HepG2 (cell line): ENCODE measurements at regions not wholly inside any gene's neighbourhood (a gene's known extent, or its start where the extent isn't known, plus 50 kb on each side); places are given as distances from the start of the nearest gene placed in this dataset.

Experiments used
- ATAC-seq: fragments of 200-7000 bp; cut with Tn5 transposase; 3 replicates; pipeline ENCODE4 v1.9.1; 2020; ENCODE audit warnings: mild to moderate bottlenecking, moderate library complexity
- BruUV-seq: library from RNA; stranded (reverse); fragments of 400-500 nt; replicated peaks from 2 replicates; lab custom pipeline; 2021; lab: Mats Ljungman, UMichigan
- CTCF ChIA-PET: fragments of 300-600 bp; formaldehyde crosslinking; extraction: SDS; loops from one replicate; lab custom pipeline; 2021; ENCODE audit warnings: low total read pairs, inconsistent platforms, low intra/inter-chr PET ratio; lab: Yijun Ruan, JAX
- POLR2A ChIA-PET: fragments of 350-600 bp; sonication (Branson Sonifier 250); formaldehyde crosslinking; loops from one replicate; lab custom pipeline; 2020; ENCODE audit warnings: antibody characterized with exemption, inconsistent platforms; lab: Yijun Ruan, JAX
- DNase-seq: peaks from one replicate; pipeline ENCODE4 v3.0.0-alpha.2; 2015; ENCODE audit warnings: low spot score
- FAIRE-seq: peaks from 3 replicates; lab custom pipeline; 2011; peaks lifted over from hg19 to GRCh38; lab: Jason Lieb, UNC
- H2AFZ ChIP-seq: one replicate; pipeline ENCODE4 v1.6.1; 2011; ENCODE audit warnings: low read length, inconsistent platforms
- H3K27ac ChIP-seq: fragments of 300-600 bp; 3 replicates; pipeline ENCODE4 v1.8.0; 2011; ENCODE audit warnings: mixed run types, mild to moderate bottlenecking, mixed read lengths, low read length, inconsistent platforms; ENCODE audit not compliant: insufficient read depth; ENCODE audit errors: extremely low read length
- H3K27me3 ChIP-seq, 2 experiments: fragments of 200-600 bp in 1 of 2; 2 replicates in 1 of 2; 3 replicates in 1 of 2; pipeline versions ENCODE4 v1.6.0 to v1.8.0; 2011; ENCODE audit warnings: low read length in 2 of 2, mild to moderate bottlenecking in 2 of 2, moderate library complexity in 2 of 2, inconsistent platforms in 1 of 2; ENCODE audit not compliant: insufficient read depth in 2 of 2, control insufficient read depth in 1 of 2
- H3K36me3 ChIP-seq, 2 experiments: fragments of 200-600 bp in 1 of 2; replicated peaks in 1 of 2; 2 replicates in 1 of 2; 3 replicates in 1 of 2; pipeline versions ENCODE4 v1.5.1 to v1.8.0; 2011; ENCODE audit warnings: low read length in 2 of 2, inconsistent platforms in 1 of 2; ENCODE audit not compliant: insufficient read depth in 2 of 2, control insufficient read depth in 1 of 2
- H3K4me1 ChIP-seq: 2 replicates; pipeline ENCODE4 v1.5.1; 2012; ENCODE audit warnings: low read length, inconsistent platforms; ENCODE audit not compliant: insufficient read depth
- H3K4me2 ChIP-seq: 2 replicates; pipeline ENCODE4 v1.6.0; 2011; ENCODE audit warnings: low read depth, low read length, inconsistent platforms
- H3K4me3 ChIP-seq, 3 experiments: fragments of 200-600 bp in 1 of 3; sonication (generic), shearing (Covaris generic) in 1 of 3; replicated peaks in 1 of 3; 2 replicates each; pipeline ENCODE4 v1.5.1; 2011 to 2016; ENCODE audit warnings: low read length in 3 of 3, inconsistent platforms in 2 of 3, low read depth in 2 of 3, mild to moderate bottlenecking in 2 of 3, control low read depth in 1 of 3, mixed read lengths in 1 of 3; ENCODE audit not compliant: insufficient read depth in 1 of 3
- H3K79me2 ChIP-seq: one replicate; pipeline ENCODE4 v1.6.1; 2011; ENCODE audit warnings: low read length, inconsistent platforms; ENCODE audit not compliant: insufficient read depth
- H3K9ac ChIP-seq: 2 replicates; pipeline ENCODE4 v1.6.0; 2011; ENCODE audit warnings: mild to moderate bottlenecking, low read depth, low read length, inconsistent platforms; ENCODE audit not compliant: insufficient read depth
- H3K9me3 ChIP-seq: 2 replicates; pipeline ENCODE4 v1.5.1; 2012; ENCODE audit warnings: mild to moderate bottlenecking, low read length
- H4K20me1 ChIP-seq: 2 replicates; pipeline ENCODE4 v1.6.0; 2011; ENCODE audit warnings: inconsistent platforms, mild to moderate bottlenecking, low read length, moderate library complexity; ENCODE audit not compliant: insufficient read depth
- ARNT2 ChIP-seq: sonication (generic); formaldehyde crosslinking; IDR thresholded peaks from 2 replicates; pipeline ENCODE4 v1.8.0; 2022; ENCODE audit warnings: mild to moderate bottlenecking, low read depth, missing genetic modification reagents, moderate library complexity
- BRCA1 ChIP-seq: sonication (generic); formaldehyde crosslinking; IDR thresholded peaks from 2 replicates; pipeline ENCODE4 v1.4.0; 2020; ENCODE audit warnings: missing genetic modification reagents
- POLR2AphosphoS2 ChIP-seq: IDR thresholded peaks from 2 replicates; pipeline ENCODE4 v1.6.1; 2011; ENCODE audit warnings: low read depth, low read length, improper control_type of control experiment
- RBAK ChIP-seq: sonication (generic); formaldehyde crosslinking; IDR thresholded peaks from 2 replicates; pipeline ENCODE4 v1.5.1; 2020; ENCODE audit warnings: mild to moderate bottlenecking, missing genetic modification reagents
- SETDB1 ChIP-seq: sonication (generic); formaldehyde crosslinking; IDR thresholded peaks from 2 replicates; pipeline ENCODE4 v1.5.1; 2020; ENCODE audit warnings: missing genetic modification reagents, mild to moderate bottlenecking, borderline replicate concordance
- TOPORS ChIP-seq: sonication (generic); formaldehyde crosslinking; IDR thresholded peaks from 2 replicates; pipeline ENCODE4 v1.8.0; 2023; ENCODE audit warnings: mild to moderate bottlenecking, missing genetic modification reagents
- TSC22D2 ChIP-seq: sonication (generic); formaldehyde crosslinking; IDR thresholded peaks from 2 replicates; pipeline ENCODE4 v1.5.1; 2020; ENCODE audit warnings: missing genetic modification reagents, mild to moderate bottlenecking, borderline replicate concordance
- ZNF552 ChIP-seq: sonication (generic); formaldehyde crosslinking; IDR thresholded peaks from 2 replicates; pipeline ENCODE4 v1.9.0; 2022; ENCODE audit warnings: missing genetic modification reagents, mild to moderate bottlenecking, borderline replicate concordance
- ZNF670 ChIP-seq: sonication (generic); formaldehyde crosslinking; IDR thresholded peaks from 2 replicates; pipeline ENCODE4 v1.8.0; 2022; ENCODE audit warnings: mild to moderate bottlenecking, missing genetic modification reagents, borderline replicate concordance
- WGBS: methylation state at CpG from one replicate; pipeline ENCODE4 v1.1.6; 2017; ENCODE audit warnings: low lambda C conversion rate; 5-methylcytosine and 5-hydroxymethylcytosine counted together
- in situ Hi-C: cut with HindIII; loops from 2 replicates; pipeline ENCODE4 v1.10.0; 2017; ENCODE audit warnings: low pct_unique_long_range_greater_than_20kb; ENCODE audit not compliant: extremely low pct_ligation_motif_present
- intact Hi-C: fragments of 100-400 bp; cut with micrococcal nuclease; formaldehyde crosslinking; loops from one replicate; pipeline ENCODE4 v1.10.0; 2022; ENCODE audit not compliant: unreplicated experiment
- TF ChIP-seq, protein P1 (sequence below): IDR thresholded peaks from 2 replicates; pipeline ENCODE4 v1.6.1; 2012; ENCODE audit warnings: low read depth, low read length, improper control_type of control experiment
- TF ChIP-seq, protein P2 (sequence below): IDR thresholded peaks from 2 replicates; pipeline ENCODE4 v1.6.1; 2016; ENCODE audit warnings: missing biosample characterization, missing genetic modification reagents, low read depth
- TF ChIP-seq, protein P3 (sequence below): sonication (generic); formaldehyde crosslinking; IDR thresholded peaks from 2 replicates; pipeline ENCODE4 v1.8.0; 2022; ENCODE audit warnings: mild to moderate bottlenecking, missing genetic modification reagents

DNA sequence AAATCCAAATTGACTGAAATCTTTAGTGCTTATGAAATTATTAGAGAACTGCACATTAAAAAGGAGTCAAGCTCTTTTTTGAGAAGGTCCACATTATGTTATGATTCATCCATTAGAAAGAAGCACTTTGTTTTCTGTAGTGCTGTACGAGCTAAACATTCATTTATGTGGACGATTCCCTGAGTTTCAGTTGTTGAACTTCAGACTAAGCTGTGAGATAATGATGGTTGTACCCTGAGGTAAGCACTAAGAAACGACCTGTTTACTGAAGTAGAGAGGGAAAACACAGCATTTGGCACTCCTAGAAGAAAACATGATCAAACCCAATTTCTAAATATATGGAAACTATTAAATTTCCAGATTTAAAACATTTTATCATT lies 67.3 kb upstream of the ATP2B1 start (continued):
- TF ChIP-seq ZNF670: no peak
- TF ChIP-seq, protein P1, sequence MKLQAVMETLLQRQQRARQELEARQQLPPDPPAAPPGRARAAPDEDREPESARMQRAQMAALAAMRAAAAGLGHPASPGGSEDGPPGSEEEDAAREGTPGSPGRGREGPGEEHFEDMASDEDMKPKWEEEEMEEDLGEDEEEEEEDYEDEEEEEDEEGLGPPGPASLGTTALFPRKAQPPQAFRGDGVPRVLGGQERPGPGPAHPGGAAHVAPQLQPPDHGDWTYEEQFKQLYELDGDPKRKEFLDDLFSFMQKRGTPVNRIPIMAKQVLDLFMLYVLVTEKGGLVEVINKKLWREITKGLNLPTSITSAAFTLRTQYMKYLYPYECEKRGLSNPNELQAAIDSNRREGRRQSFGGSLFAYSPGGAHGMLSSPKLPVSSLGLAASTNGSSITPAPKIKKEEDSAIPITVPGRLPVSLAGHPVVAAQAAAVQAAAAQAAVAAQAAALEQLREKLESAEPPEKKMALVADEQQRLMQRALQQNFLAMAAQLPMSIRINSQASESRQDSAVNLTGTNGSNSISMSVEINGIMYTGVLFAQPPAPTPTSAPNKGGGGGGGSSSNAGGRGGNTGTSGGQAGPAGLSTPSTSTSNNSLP: no peak
- TF ChIP-seq, protein P2, sequence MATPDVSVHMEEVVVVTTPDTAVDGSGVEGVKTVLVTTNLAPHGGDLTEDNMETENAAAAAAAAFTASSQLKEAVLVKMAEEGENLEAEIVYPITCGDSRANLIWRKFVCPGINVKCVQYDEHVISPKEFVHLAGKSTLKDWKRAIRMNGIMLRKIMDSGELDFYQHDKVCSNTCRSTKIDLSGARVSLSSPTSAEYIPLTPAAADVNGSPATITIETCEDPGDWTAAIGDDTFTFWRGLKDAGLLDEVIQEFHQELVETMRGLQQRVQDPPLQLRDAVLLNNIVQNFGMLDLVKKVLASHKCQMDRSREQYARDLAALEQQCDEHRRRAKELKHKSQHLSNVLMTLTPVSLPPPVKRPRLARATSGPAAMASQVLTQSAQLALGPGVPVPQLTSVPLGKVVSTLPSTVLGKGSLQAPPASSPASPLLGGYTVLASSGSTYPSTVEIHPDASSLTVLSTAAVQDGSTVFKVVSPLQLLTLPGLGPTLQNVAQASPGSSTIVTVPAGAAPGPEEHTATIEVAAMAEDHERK (CRISPR knock-in tag): no peak
- TF ChIP-seq, all 625 proteins: peak for 0

DNA sequence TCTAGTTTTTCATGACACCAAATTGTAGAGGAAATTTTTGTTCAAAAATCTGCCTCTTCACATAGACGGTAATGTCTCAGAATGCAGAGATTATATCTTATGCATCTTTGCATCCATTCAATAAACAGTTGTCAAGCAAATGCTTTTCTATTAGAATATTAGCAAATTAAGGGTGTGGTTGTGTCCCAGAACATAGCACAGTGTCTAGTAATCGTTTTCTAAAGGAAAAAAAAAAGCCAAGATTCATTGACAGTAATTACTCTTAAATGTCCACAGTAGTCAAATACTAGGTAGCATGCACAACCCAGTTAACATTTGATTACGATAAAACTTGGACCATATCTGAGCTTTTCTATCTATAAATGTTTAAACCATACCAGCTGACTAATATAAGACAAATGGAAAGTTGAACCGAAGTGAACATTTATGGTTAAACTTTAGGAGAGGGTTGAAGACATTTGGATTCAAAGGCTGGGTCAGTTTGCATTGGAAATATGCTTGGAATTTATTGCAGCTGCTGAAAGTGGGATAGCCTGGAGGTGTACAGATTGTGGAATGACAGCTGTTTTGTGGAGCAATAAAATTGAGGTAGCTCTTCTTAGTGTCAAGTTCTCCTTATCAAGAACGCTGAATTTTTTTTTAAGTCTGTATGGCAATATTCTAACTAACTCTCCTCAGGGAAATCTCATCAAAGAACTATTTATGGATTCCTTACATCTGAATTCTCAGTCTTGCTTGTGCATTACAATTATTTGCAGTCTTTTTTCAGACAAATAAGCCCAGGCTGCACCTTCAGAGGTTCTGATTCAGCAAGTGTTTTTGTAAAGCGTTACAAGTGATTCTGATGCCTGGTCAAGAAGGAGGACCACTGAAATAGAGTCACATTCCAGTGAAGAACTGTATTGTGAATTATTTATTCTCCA lies 66.7 kb upstream of the ATP2B1 start:
- POLR2A ChIA-PET: no interaction called here
- 30% methylated on average over 6 of the region's 6 CpGs for WGBS
- no peak overlapping the region for H3K9ac ChIP-seq
- H4K20me1 ChIP-seq: no peaks in the 10 kb centered on the region
- no TSS peak for BruUV-seq
- no peak overlapping the region for H2AFZ ChIP-seq
- H3K9me3 ChIP-seq: no peaks in the 10 kb centered on the region
- H3K4me3 ChIP-seq: no peak overlapping the region
- no peaks in the 10 kb centered on the region for H3K4me1 ChIP-seq
- H3K27ac ChIP-seq: no peak overlapping the region
- FAIRE-seq: no peak
- H3K79me2 ChIP-seq: no peaks in the 10 kb centered on the region
- TF ChIP-seq ZNF552 (no peak), POLR2AphosphoS2 (no peak), ARNT2 (CRISPR knock-in tag) (no peak), TOPORS (CRISPR knock-in tag) (no peak), RBAK (CRISPR knock-in tag) (no peak), SETDB1 (no peak), BRCA1 (no peak), TSC22D2 (CRISPR knock-in tag) (no peak)
- TF ChIP-seq, protein P3, sequence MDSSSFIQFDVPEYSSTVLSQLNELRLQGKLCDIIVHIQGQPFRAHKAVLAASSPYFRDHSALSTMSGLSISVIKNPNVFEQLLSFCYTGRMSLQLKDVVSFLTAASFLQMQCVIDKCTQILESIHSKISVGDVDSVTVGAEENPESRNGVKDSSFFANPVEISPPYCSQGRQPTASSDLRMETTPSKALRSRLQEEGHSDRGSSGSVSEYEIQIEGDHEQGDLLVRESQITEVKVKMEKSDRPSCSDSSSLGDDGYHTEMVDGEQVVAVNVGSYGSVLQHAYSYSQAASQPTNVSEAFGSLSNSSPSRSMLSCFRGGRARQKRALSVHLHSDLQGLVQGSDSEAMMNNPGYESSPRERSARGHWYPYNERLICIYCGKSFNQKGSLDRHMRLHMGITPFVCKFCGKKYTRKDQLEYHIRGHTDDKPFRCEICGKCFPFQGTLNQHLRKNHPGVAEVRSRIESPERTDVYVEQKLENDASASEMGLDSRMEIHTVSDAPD (CRISPR knock-in tag): no peak
- TF ChIP-seq, all 625 proteins: peak for 0
- H3K27me3 ChIP-seq: no peaks in the 10 kb centered on the region
- no peak for DNase-seq
- H3K4me2 ChIP-seq: no peak overlapping the region
- no peak for ATAC-seq
- in situ Hi-C loops (no loop called here), intact Hi-C loops (no loop called here)
- CTCF ChIA-PET: no interaction called here
- no peaks in the 10 kb centered on the region for H3K36me3 ChIP-seq
